ENCODE measurements at regions not wholly inside any gene's neighbourhood (a gene's known extent, or its start where the extent isn't known, plus 50 kb on each side); places are given as distances from the start of the nearest gene placed in this dataset.

- TF ChIP-seq CTCF (conservative IDR thresholded peaks at IDR 0.05) (no peak), EZH2 (IDR thresholded peaks at IDR 0.05; ENCODE audit: low read depth) (no peak)
Observed at GRCh38 chr18:59802031-59802430, 97.8 kb upstream of the PMAIP1 start.
